ENCODE measurements at regions not wholly inside any gene's neighbourhood (a gene's known extent, or its start where the extent isn't known, plus 50 kb on each side); places are given as distances from the start of the nearest gene placed in this dataset.
A peak's percentile ranks its signal among the peaks of the same experiment; 100 is the strongest.

DNA sequence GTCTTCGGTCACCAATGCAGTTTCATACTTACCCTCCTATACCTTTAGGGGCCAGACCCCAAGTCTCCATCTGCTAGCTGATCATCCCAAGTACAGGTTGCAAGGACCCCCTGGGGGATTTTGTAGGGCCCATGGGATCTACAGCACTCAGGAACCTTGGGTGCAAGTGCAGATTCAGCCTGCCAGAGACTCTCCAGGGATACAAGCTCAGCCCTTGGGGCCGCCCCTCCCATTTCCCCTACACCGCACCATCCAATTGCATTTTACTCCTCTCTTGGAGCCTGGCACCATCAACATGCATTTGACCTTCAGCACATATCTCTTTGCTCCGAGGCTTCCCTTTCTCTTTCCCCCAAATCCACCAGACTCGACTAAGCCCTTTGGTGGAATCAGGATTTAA is 154.7 kb upstream of the ZNF536 start:
- no peak for DNase-seq (ENCODE audit: low read depth)

- no peak for DNase-seq (ENCODE audit: low read depth)
Observed at GRCh38 chr19:30219702-30220101, 152.5 kb upstream of the ZNF536 start.

DNA sequence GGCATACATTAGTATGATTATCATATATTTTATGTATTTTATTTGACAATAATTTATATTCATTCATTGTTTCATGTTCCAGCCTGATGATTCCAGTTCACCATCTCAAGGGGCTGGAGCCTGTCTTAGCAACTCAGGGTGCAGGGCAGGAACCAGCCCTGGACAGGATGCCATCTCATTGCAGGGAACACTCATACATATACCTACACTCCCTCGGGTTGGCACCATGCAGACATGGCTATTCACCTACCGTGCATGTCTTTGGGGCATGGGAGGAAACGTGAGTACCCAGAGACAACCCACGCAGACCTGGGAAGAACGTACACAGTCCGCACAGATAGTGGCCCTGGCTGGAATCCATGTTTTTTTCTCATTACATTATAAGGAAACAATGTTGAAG is 151.0 kb upstream of the ZNF536 start:
- no peak for DNase-seq (ENCODE audit: low read depth)

- DNase-seq (ENCODE audit: low read depth) = no peak
Observed at GRCh38 chr19:30222428-30222873, 149.7 kb upstream of the ZNF536 start.

- no peak for DNase-seq (ENCODE audit: low read depth)
Observed at GRCh38 chr19:30222992-30223865, 149.0 kb upstream of the ZNF536 start.

GRCh38 chr19:30223866-30224688 is 148.1 kb upstream of the ZNF536 start:
- no peak for DNase-seq (ENCODE audit: low read depth)

DNA sequence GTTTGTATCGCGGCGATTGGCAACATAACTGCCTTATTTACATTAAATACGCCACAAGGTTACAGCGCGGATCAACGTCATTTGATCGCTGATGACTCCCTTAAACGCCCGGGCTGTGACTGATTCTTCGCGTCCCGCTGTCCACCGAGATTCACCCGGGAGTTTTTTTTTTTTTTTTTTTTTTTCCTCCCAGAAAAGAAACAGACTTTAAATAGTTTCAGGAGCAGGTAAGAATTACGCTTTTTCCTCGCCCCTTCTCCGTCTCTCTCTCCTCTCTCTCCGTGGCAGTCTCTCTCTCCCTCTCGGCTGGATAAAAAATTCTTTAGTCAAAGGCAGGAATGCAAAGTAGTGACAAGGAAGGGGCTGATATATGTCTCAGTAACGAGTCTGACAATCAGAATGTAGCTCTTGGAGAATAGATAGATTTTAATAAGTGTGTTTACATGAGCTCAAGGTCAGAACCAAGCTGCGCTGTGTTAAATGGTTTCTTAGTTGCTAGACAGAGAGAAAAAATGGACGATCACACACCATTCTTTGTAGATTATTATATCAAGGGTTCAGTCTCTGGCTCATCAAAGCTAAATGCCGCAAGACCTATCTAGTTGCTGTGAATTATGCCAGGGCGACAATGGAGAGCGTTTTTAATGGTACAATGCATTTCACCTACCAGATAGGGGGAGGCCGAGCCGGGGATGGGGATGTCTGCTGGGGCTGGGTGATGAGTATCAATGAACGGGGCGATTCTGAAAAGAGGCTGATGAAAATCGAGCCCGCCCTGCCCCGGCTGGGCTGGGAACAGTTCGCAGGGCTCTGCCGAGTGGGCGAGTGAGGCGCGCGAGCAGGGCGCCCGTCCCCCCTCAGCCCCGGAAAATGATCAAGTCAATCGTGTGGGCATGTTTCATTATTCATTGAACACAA is 147.2 kb upstream of the ZNF536 start:
- no peak for DNase-seq (ENCODE audit: low read depth)

GRCh38 chr19:30225676-30226463 is 146.3 kb upstream of the ZNF536 start:
- no peak for DNase-seq (ENCODE audit: low read depth)

- no peak for DNase-seq (ENCODE audit: low read depth)
Observed at GRCh38 chr19:30226464-30227011, 145.6 kb upstream of the ZNF536 start.

DNA sequence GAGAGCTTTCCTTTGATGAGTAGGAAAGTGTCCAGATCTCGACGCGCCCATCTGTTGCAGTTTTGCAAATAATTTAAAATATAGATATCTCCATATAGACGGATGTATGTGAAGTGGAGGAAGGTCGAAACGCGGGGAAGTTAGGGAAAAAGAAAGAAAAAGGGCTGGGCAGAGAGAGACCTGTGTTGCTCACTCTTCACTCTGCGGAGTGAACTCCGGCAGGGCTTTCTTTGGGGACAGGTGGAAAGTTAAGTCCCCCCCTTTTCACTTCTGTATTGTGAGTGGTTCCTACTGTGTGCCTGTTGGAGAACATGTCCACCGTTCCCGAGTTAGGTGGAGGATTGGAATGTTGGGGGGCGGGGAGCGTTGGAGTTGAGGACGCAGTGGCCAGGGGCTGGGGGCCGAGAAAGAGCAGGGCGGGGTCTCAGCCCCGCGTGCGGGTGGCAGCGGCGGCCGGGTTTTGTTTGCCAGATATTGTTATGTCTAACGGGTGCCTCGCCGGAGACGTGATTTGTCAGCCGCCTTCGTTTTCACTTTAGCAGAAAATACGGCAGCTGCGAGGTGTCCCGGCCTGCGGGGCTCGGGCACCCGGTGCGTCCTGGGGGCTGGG is 145.1 kb upstream of the ZNF536 start:
- DNase-seq (ENCODE audit: low read depth) = no peak

GRCh38 chr19:30227661-30228112 is 144.5 kb upstream of the ZNF536 start:
- peak; percentile 27 for DNase-seq (ENCODE audit: low read depth)

DNA sequence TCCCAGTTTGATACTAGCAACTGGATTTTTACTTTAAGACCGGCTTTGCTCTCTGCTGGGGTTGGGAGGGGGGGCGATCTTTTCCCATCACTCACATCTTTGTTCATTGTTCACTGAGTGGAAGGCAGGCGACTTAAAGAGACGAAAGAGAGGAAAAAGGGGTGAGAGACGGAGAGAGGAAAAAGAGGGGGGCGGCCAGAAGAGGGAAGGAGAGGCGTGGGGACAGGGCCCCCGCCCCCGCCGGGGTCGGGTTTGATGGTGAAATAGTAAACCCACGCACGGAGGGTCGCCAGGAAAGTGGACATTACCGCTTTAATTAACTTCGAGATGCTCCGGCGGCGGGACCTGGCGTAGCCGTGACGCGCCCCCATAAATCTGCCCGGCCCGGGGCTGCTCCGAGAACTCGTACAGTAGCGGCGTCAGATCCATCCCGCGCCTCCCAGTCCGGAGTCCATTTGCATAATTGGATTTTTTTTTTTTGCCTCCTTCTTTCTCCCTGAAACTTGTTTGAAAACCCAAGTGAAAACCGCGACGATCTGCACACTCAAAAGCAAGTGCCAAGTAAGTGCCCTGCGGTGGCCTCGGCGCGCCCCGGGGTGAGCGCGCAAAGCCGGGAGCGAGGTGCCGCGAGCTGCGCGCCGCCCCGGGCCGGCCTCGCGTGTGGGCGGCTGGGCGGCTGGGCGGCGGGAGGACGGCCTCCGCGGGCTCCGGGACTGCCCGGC is 143.9 kb upstream of the ZNF536 start:
- DNase-seq (ENCODE audit: low read depth) = no peak

DNA sequence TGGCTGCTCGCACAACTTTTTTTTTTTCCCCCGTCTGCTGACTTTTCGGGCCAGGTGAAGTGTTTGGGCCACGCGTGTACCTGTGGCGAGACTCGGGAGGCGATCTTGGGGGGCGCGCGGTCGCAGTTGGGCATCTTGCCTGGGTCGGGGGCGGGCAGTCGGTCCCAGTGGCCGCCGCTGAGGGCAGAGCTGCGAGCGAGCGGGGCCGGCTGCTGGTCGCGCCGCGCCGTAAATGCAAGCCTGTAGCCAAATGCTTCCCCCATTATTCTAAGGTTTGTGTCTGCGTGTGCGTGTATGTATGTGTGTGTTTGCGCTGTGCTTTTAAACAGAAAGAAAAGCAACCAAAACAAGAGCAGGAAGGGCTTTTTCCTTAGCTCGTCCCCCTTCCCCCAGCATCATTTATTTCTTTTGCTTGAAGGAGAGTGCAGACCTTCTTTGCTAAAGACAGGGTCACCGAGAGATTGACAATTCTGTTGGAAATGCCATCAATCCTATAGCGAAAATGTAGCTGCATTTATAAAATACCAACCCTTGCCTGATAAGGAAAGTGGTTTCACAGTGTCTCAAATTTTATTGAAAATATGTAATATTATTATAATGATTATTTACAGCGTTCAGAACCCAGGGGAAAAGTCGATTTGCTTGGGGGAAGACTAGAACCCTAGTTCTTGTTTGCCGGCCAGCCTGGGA is 143.2 kb upstream of the ZNF536 start:
- no peak for DNase-seq (ENCODE audit: low read depth)

DNA sequence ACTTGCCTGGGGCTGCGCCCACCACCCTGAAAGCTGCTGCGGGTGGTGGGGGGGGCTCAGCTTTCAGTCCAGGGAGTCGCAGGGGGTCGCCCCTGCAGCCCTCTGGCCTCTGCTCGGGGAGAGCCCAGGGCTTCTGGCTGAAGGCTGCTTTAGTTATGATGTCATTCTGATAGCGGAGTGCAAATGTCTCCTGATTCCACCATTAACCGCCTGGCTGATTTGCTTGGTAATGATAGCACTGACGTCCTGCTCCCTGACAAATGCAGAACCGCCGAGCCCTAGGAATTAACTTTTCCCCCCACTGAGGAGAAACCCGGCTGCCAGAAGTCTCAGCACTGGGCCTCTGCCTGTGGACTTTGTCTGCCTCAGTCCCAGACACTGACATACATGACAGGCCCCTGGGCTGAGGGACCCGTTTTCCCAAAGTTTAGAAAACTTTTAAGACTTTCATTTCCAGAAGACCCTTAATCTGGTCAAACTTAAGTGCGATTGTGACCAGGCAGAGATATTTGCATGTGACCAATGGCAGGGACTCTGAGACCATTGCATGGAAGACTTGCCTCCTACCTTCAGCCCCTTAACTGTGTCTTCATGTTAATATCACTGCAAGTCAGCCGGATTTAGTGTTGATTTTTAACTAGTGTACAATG is 142.5 kb upstream of the ZNF536 start:
- no peak for DNase-seq (ENCODE audit: low read depth)

DNA sequence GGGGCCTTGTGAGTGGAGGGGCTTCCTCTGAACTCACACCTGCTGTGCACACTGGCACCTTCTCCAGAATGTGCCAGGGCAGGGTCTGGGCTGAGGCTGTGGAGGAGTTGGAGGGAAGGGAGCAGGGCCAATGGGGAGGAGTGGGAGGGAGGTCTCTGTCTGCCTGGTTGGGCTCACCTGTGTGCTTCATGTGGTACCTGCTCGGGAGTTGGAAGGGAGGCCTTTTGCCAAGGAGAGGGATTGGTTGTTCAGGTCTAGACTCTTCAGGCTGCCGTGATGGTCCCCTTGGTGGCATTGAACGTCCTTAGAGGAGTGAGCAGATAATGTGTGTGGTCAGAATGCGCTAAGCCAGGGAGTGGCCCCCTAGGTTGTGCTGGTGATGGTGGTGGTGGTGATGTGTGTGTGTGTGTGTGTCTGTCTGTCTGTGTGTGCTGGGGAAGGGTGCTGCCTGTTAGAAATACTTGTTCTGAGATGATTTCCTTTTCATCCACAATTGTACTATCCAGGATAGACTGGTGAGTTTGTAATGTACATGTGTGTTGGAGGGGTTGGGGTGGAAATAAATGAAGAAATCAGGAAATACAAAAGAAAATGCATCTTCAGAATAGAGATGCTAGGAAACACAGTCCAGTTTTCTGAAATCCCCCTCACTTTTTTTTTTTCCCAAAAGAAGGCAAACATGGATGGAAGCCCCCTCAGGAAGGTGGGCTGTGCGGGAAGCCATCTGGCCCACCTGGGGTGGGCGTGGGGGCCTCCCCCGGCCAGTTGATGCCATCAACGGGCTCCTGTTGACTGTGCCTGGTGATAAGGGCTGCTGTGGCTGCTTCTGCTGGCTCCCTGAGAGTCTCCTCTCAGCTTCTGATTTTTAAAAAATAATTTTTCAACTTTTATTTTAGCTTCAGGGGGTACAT is 140.5 kb upstream of the ZNF536 start:
- no peak for DNase-seq (ENCODE audit: low read depth)

- no peak for DNase-seq (ENCODE audit: low read depth)
Observed at GRCh38 chr19:30233375-30233774, 138.8 kb upstream of the ZNF536 start.

- no peak for DNase-seq (ENCODE audit: low read depth)
Observed at GRCh38 chr19:30235946-30236345, 136.2 kb upstream of the ZNF536 start.
